HUES64 (cell line): ENCODE measurements at regions not wholly inside any gene's neighbourhood (a gene's known extent, or its start where the extent isn't known, plus 50 kb on each side); places are given as distances from the start of the nearest gene placed in this dataset.
"Not testable (repeated sequence)": the region's sequence is repeated elsewhere in the genome, so short reads cannot be mapped to it uniquely, and the experiment has no call there.

Source experiments
- H3K27ac ChIP-seq: 2 replicates; pipeline ENCODE4 v1.7.0; 2013; ENCODE audit warnings: low read depth, low read length, inconsistent platforms
- H3K27me3 ChIP-seq: 2 replicates; pipeline ENCODE4 v1.6.1; 2013; ENCODE audit warnings: mild to moderate bottlenecking, low read length; ENCODE audit not compliant: insufficient read depth
- H3K36me3 ChIP-seq: 2 replicates; pipeline ENCODE4 v1.6.1; 2013; ENCODE audit warnings: mild to moderate bottlenecking, low read length; ENCODE audit not compliant: insufficient read depth
- H3K4me1 ChIP-seq: 2 replicates; pipeline ENCODE4 v1.6.1; 2013; ENCODE audit warnings: mild to moderate bottlenecking, low read length, moderate library complexity; ENCODE audit not compliant: insufficient read depth
- H3K4me3 ChIP-seq: 2 replicates; pipeline ENCODE4 v1.5.1; 2013; ENCODE audit warnings: mild to moderate bottlenecking, low read length, moderate library complexity
- H3K9ac ChIP-seq: 2 replicates; pipeline ENCODE4 v1.6.1; 2013; ENCODE audit warnings: mild to moderate bottlenecking, low read depth, low read length
- H3K9me3 ChIP-seq: 2 replicates; pipeline ENCODE4 v1.6.1; 2013; ENCODE audit warnings: low read depth, low read length; ENCODE audit not compliant: insufficient read depth
- WGBS: fragments of 150-250, 120-280 bp; methylation state at CpG from one replicate; pipeline ENCODE4 v1.1.7; 2013; ENCODE audit warnings: missing lambda C conversion rate; 5-methylcytosine and 5-hydroxymethylcytosine counted together

- Histone ChIP-seq H3K36me3 (no peaks in the 10 kb centered on the region), H3K27me3 (no peaks in the 10 kb centered on the region), H3K27ac (no peak overlapping the region), H3K9ac (no peak overlapping the region), H3K4me1 (peaks cover 6% of the 10 kb centered on the region; the same call in 1 of the 2 replicates), H3K9me3 (no peaks in the 10 kb centered on the region), H3K4me3 (no peak overlapping the region)
- WGBS: 94% methylated on average over 4 of the region's 4 CpGs
Measured at GRCh38 chr2:173706936-173707335, 258.2 kb downstream of the SP3 start.

GRCh38 chr2:173708806-173709205 lies 256.4 kb downstream of the SP3 start:
- Histone ChIP-seq H3K36me3 (no peaks in the 10 kb centered on the region), H3K4me1 (peaks cover 6% of the 10 kb centered on the region; the same call in 1 of the 2 replicates), H3K4me3 (no peak overlapping the region), H3K9me3 (no peaks in the 10 kb centered on the region), H3K9ac (no peak overlapping the region), H3K27ac (no peak overlapping the region), H3K27me3 (no peaks in the 10 kb centered on the region)
- 94% methylated on average over 4 of the region's 5 CpGs for WGBS

GRCh38 chr2:173711816-173712215 lies 253.4 kb downstream of the SP3 start:
- Histone ChIP-seq H3K9me3 (no peaks in the 10 kb centered on the region), H3K4me3 (no peak overlapping the region), H3K9ac (no peak overlapping the region), H3K27ac (no peak overlapping the region), H3K27me3 (no peaks in the 10 kb centered on the region), H3K36me3 (no peaks in the 10 kb centered on the region), H3K4me1 (no peaks in the 10 kb centered on the region)
- 85% methylated on average over 1 of the region's 1 CpG for WGBS

GRCh38 chr2:173713904-173714555 lies 251.1 kb downstream of the SP3 start:
- H3K4me3 ChIP-seq: no peak overlapping the region
- no peak overlapping the region for H3K9ac ChIP-seq
- no peaks in the 10 kb centered on the region for H3K4me1 ChIP-seq
- no peak overlapping the region for H3K27ac ChIP-seq
- H3K36me3 ChIP-seq: no peaks in the 10 kb centered on the region
- WGBS: 95% methylated on average over 3 of the region's 4 CpGs
- H3K9me3 ChIP-seq: no peaks in the 10 kb centered on the region
- no peaks in the 10 kb centered on the region for H3K27me3 ChIP-seq

- Histone ChIP-seq H3K27me3 (no peaks in the 10 kb centered on the region), H3K36me3 (no peaks in the 10 kb centered on the region), H3K27ac (no peak overlapping the region), H3K9ac (no peak overlapping the region), H3K9me3 (no peaks in the 10 kb centered on the region), H3K4me1 (no peaks in the 10 kb centered on the region), H3K4me3 (no peak overlapping the region)
- WGBS: 93% methylated on average over 5 of the region's 5 CpGs
Measured at GRCh38 chr2:173715441-173715840, 249.7 kb downstream of the SP3 start.

- Histone ChIP-seq H3K4me1 (no peaks in the 10 kb centered on the region), H3K9ac (no peak overlapping the region), H3K9me3 (no peaks in the 10 kb centered on the region), H3K27me3 (no peaks in the 10 kb centered on the region), H3K4me3 (no peak overlapping the region), H3K27ac (no peak overlapping the region), H3K36me3 (no peaks in the 10 kb centered on the region)
- whole genome bisulfite sequencing: 82% methylated on average over 1 of the region's 1 CpG
Measured at GRCh38 chr2:173716458-173717052, 248.6 kb downstream of the SP3 start.

- H3K36me3 ChIP-seq: no peaks in the 10 kb centered on the region
- no peak overlapping the region for H3K4me3 ChIP-seq
Measured at GRCh38 chr2:173719471-173719870, 245.7 kb downstream of the SP3 start.

GRCh38 chr2:173720306-173720705 lies 244.9 kb downstream of the SP3 start:
- Histone ChIP-seq H3K36me3 (no peaks in the 10 kb centered on the region), H3K27ac (no peak overlapping the region), H3K4me1 (no peaks in the 10 kb centered on the region), H3K4me3 (no peak overlapping the region), H3K9me3 (no peaks in the 10 kb centered on the region), H3K9ac (no peak overlapping the region), H3K27me3 (no peaks in the 10 kb centered on the region)
- WGBS: 82% methylated on average over 1 of the region's 1 CpG

More at GRCh38 chr2:173719471-173719870, 245.7 kb downstream of the SP3 start:
- no peaks in the 10 kb centered on the region for H3K27me3 ChIP-seq
- H3K4me1 ChIP-seq: no peaks in the 10 kb centered on the region
- 86% methylated on average over 3 of the region's 3 CpGs for WGBS
- H3K27ac ChIP-seq: no peak overlapping the region
- H3K9me3 ChIP-seq: no peaks in the 10 kb centered on the region
- H3K9ac ChIP-seq: no peak overlapping the region

- Histone ChIP-seq H3K4me1 (no peaks in the 10 kb centered on the region), H3K27me3 (no peaks in the 10 kb centered on the region), H3K4me3 (no peak overlapping the region), H3K9ac (no peak overlapping the region), H3K9me3 (no peaks in the 10 kb centered on the region), H3K36me3 (no peaks in the 10 kb centered on the region), H3K27ac (no peak overlapping the region)
- 92% methylated on average over 4 of the region's 4 CpGs for WGBS
Measured at GRCh38 chr2:173734797-173735196, 230.4 kb downstream of the SP3 start.

GRCh38 chr2:173737954-173738575 lies 227.1 kb downstream of the SP3 start:
- H3K9me3 ChIP-seq, H3K27me3 ChIP-seq: not testable (repeated sequence)

GRCh38 chr2:173739006-173739405 lies 226.2 kb downstream of the SP3 start:
- Histone ChIP-seq H3K4me3 (no peak overlapping the region), H3K9me3 (no peaks in the 10 kb centered on the region), H3K9ac (no peak overlapping the region), H3K4me1 (no peaks in the 10 kb centered on the region), H3K27me3 (no peaks in the 10 kb centered on the region), H3K27ac (no peak overlapping the region), H3K36me3 (no peaks in the 10 kb centered on the region)
- 94% methylated on average over 5 of the region's 5 CpGs for WGBS

More at GRCh38 chr2:173737954-173738575, 227.1 kb downstream of the SP3 start:
- not testable (repeated sequence) for H3K9ac ChIP-seq, H3K4me3 ChIP-seq, H3K27ac ChIP-seq, H3K36me3 ChIP-seq, H3K4me1 ChIP-seq
